ENCODE measurements at regions not wholly inside any gene's neighbourhood (a gene's known extent, or its start where the extent isn't known, plus 50 kb on each side); places are given as distances from the start of the nearest gene placed in this dataset.
"Not testable (repeated sequence)": the region's sequence is repeated elsewhere in the genome, so short reads cannot be mapped to it uniquely, and the experiment has no call there.

DNA sequence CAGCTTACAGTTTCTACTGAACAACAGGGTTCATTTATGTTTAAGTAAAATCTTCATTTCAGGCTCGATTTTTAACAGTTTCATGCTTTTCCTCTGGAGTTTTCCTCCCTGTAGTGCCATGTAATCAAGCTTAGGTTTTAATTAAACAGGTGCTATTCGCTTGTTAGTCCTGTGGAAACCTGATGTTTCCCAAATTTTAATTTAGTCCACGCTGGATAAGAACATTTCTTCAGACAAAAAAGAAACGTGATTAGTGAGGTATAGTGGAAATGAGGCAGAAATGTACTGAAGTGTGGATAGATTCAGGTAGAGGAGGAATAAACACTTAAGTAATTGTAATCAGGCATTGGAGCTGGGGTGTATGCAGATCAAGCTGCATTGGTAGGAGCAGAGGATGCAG is 1217.5 kb downstream of the AACS start:
- no peak for DNase-seq (ENCODE audit: low read depth)

- DNase-seq (ENCODE audit: low read depth): no peak
Measured at GRCh38 chr12:126286203-126286602, 1221.0 kb downstream of the AACS start.

DNA sequence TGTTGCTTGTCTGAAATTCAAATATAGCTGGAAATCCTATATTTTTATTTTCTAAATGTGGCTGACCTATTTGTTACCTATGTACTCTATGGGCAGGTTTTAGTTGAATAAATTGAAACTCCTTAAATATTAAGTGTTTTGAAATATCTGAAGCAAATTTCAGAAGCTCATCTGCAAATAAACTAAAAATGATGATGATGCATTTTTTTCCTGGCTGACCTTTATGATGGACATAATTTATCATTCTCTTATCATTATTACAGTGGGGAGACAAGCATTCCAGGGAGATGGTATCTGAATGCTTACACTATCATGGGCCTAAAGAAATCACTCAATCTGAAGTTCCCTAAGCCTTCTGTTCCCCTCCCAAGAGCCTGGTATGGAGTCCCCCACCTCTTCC is 1225.2 kb downstream of the AACS start:
- DNase-seq (ENCODE audit: low read depth): no peak

DNA sequence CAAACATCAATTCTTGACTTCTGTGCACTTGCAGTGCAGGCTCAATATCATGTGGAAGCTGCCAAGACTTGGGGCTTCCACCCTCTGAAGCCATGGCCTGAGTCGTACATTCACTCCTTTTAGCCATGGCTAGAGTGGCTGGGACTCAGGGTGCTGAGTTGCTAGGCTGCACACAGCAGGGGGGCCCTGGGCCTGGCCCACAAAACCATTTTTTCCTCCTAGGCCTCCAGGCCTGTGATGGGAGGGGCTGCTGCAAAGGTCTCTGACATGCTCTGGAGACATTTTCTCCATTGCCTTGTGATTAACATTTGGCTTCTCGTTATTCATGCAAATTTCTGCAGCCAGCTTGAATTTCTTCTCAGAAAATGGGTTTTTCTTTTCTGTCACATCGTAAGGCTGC is 1226.8 kb downstream of the AACS start:
- DNase-seq (ENCODE audit: low read depth): not testable (repeated sequence)

DNA sequence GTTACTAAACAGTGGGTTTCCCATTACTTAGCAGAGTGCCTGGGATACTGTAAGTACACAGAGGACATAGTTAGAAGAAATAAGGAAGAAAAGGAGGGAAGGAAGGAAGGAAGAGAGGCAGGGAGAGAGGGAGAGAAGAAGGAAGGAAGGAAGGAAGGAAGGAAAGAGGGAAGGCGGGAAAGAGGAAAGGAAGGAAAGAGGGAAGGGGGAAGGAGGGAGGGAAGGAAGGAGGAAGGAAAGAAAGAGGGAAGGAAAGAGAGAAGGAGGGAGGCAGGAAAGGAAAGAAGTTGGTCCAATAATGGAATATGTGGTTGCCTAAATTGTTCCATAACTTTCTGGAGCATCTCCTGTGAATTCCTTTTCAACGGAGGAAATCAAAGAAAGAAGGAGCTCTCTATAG is 1230.4 kb downstream of the AACS start:
- no peak for DNase-seq (ENCODE audit: low read depth)

DNA sequence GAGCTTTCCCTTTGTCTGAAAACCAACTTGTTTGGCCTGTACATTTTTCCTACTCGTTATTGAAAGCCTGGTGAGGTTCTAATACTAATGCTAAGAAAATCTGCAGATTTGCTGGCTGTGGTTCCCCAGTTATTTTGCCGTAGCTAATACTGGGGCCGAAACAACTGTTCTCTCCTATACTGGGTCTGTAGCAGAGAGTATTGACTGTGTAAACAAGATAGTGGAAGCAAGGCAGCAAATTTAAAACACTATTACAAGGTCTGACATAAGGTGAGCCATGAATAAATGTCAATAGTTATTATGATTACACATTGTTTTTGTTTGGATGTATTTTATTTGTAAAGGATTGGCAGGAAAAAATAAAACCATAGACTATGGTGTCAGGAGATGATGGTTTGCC is 1244.0 kb downstream of the AACS start:
- DNase-seq (ENCODE audit: low read depth): no peak

DNA sequence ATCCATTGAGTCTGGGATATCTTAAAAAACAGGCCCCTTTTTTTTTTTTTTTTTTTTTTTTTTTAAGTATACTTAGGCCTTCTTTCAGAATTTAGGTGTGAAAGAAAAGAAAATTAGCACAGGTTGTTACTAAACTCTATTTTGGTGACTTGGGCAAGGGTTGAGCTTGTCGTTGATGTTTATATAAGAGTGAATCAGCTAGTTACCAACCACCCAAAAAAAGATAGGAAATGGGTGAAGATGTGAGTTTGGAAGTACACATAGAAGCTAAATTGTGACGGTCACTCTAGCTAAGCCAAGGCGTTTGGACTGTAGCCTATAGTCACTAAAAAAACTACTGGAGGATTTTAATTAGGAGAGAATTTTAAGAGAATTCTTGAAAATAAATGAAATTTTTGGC is 1247.2 kb downstream of the AACS start:
- no peak for DNase-seq (ENCODE audit: low read depth)

DNA sequence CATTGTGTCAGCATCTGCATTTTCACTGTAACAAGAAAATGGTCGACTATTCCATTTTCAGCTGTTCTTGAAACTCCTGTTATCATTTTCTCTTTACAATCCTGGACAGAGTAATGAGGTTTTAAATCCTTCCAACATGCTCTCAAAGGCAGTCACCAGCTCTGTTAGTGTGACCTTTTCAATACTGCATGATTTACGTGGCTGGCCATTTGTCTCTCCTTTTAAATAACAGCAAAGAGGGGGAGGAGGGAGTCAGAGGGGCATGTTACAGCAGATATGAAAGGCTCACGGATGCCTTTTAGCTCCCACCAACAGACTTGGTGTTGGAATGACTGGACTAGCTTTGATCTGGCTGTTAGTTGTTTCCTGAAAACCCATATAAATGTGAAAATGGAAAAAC is 1251.2 kb downstream of the AACS start:
- no peak for DNase-seq (ENCODE audit: low read depth)

DNA sequence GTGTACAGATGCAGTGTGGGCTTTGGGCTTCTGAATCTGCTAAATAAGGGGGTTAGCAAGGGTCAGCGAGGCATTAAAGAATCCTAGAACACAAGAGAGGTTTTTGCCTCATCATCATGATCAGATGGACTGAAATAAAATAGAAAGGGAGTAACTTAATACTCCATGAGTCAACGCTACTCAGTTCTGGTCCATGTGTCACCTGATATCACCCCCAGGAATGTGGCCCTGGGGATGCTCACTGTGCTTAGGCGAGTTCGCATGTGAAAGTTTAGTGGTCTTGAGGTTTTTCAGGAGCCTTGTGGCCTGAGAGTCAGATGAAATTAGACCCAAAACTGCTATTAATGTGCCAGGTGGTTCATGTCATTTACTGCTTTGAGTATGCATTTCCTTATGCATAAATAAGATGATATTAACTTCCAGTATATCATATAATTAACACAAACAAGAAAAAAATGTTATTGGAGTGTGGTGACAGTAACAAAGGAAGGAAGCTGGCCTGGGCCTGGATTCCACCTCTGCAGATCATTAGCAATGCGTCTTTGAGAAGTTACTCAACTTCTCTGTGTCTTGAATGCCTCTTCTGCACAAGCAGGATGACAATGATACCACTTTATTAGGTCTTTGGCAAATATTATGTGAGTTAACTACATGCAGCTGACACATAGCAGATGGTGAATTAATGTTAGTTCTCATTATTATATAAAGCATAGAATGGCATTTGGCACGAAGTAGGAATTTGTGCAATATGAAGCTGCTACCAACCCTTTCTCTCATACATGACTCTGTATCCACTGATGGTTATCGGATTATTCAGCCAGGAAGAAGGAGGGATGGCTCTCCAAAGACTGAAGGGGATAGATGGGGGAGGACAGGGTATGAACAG is 1272.6 kb downstream of the AACS start:
- DNase-seq (ENCODE audit: low read depth): no peak

GRCh38 chr12:126342866-126343265 is 1277.6 kb downstream of the AACS start:
- DNase-seq (ENCODE audit: low read depth): no peak

- DNase-seq (ENCODE audit: low read depth): no peak
Measured at GRCh38 chr12:126343321-126343720, 1278.1 kb downstream of the AACS start.

DNA sequence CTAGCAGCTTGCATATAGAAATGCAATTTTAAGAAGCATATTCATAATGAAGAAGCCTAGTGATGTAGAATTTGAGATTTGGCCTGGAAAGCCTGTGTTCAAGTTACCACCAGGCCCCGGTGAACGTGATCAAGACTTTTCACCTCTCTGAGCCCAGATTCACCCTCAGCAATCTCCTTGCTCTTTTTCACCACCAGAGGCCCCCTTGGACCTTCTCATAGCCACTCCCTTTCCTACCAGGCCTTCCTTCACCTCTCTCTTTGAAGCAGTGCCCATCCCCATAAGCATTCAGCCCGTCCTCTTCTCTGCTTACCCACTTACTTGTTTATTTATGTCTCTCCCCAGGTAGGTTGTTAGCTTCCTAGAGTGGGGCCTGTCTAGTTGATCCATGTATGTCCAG is 1280.9 kb downstream of the AACS start:
- no peak for DNase-seq (ENCODE audit: low read depth)

GRCh38 chr12:126347421-126347820 is 1282.2 kb downstream of the AACS start:
- no peak for DNase-seq (ENCODE audit: low read depth)

DNA sequence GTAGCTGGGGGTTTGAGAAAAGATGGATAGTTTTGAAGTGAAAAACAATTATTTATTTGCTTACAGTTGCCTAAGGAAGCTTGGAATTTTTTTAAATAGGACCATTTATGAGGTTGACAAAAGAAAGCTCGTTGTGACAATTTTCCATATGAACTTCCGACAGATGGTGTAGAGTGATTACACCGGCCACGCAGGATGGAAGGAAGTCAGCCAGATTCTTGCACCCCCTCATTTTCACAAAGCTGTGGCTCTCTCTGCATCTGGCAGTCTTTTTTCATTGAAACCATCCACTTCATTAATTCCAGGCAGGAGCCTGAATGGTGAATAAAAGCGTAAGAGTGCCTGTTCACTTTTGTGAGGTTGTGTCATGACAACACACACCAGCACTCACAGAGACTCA is 1284.1 kb downstream of the AACS start:
- no peak for DNase-seq (ENCODE audit: low read depth)

GRCh38 chr12:126353604-126354003 is 1288.4 kb downstream of the AACS start:
- DNase-seq (ENCODE audit: low read depth): no peak

- DNase-seq (ENCODE audit: low read depth): no peak
Measured at GRCh38 chr12:126354633-126355032, 1289.4 kb downstream of the AACS start.

- DNase-seq (ENCODE audit: low read depth): no peak
Measured at GRCh38 chr12:126355346-126355745, 1290.1 kb downstream of the AACS start.

- DNase-seq (ENCODE audit: low read depth): no peak
Measured at GRCh38 chr12:126358806-126359205, 1293.6 kb downstream of the AACS start.

DNA sequence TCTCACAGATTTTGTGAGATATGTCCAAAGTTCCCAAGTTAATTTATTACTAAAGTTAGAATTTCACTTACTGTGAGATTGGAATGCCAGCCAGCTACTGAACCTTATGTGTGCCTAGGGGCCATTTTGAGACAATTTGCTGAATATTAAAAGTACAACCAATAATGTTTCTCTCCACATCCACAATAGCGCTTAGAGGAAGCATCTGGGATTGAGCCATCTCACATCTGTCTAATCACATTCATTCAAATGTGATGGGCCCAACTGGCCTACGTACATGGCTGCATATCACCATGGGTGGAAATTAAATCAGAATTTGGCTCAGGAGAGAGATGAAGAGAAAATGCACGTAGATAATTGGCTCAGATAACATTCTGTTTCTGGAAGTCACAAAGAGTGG is 1294.0 kb downstream of the AACS start:
- no peak for DNase-seq (ENCODE audit: low read depth)

- no peak for DNase-seq (ENCODE audit: low read depth)
Measured at GRCh38 chr12:126361804-126362203, 1296.6 kb downstream of the AACS start.

GRCh38 chr12:126362493-126362892 is 1297.3 kb downstream of the AACS start:
- no peak for DNase-seq (ENCODE audit: low read depth)

- DNase-seq (ENCODE audit: low read depth): no peak
Measured at GRCh38 chr12:126362964-126363363, 1297.7 kb downstream of the AACS start.

DNA sequence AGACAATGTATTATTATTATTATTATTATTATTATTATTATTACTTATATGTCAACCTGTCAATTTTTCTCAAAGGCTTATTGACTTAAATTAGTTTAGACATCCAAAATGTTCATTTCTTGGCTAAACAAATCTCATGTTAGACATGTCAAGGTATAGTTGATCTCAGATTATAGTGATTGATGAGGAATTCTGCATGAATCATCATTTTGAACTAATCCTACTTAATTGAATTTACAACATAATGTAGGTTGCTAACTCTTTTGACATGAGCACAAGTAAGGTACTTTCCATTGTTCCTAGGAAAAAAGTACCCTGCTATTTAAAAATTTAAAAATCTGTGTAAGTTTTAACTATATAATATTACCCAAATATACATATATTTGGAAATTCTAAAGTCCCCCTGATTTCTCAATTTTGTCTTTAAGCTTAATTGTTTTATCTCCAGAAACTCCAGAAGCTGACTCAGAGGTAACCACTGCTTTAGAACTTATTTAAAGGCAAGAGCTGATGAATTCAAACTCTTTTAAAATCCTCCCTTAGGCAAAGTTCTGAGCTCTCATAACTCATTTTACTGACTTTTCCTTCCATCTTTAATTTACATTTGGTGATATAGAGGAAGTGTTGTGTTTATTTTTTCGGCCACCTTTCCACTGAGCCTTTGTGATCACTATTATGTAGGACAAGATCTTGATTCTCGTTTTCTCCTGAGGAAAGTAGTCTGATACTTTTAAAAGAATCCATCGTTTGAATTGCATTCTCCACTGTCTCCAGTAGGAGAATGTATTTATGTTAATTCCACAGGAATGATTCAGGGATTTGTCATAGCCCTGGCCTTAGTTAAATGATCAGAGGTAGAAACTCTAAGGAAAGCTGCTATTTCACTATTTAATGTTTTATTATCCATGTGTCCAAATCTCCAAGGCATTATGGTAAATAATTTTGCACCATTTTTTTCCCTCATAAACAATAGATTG is 1304.5 kb downstream of the AACS start:
- no peak for DNase-seq (ENCODE audit: low read depth)
